OCI-LY1 (cell line): ENCODE measurements at regions not wholly inside any gene's neighbourhood (a gene's known extent, or its start where the extent isn't known, plus 50 kb on each side); places are given as distances from the start of the nearest gene placed in this dataset.

Source experiments
- CTCF ChIP-seq: fragments of 200-600 bp; sonication (generic), shearing (Covaris generic); IDR thresholded peaks from 2 replicates; pipeline ENCODE4 v1.5.1; 2017; ENCODE audit warnings: mild to moderate bottlenecking, antibody characterized with exemption, low read length, moderate library complexity, mixed read lengths
- EZH2 ChIP-seq: fragments of 200-600 bp; sonication (generic), shearing (Covaris generic); IDR thresholded peaks from 2 replicates; pipeline ENCODE4 v1.8.0; 2017; ENCODE audit warnings: borderline replicate concordance, mixed run types, mild to moderate bottlenecking, antibody characterized with exemption, low read length, moderate library complexity, mixed read lengths

- no peak for TF ChIP-seq CTCF
- TF ChIP-seq EZH2: no peak
Measured at GRCh38 chr14:61881046-61881445, 118.8 kb downstream of the SNAPC1 start.
